HepG2 (cell line): ENCODE measurements at regions not wholly inside any gene's neighbourhood (a gene's known extent, or its start where the extent isn't known, plus 50 kb on each side); places are given as distances from the start of the nearest gene placed in this dataset.

Experiments used
- ATAC-seq: fragments of 200-7000 bp; cut with Tn5 transposase; 3 replicates; pipeline ENCODE4 v1.9.1; 2020; ENCODE audit warnings: mild to moderate bottlenecking, moderate library complexity
- BruUV-seq: library from RNA; stranded (reverse); fragments of 400-500 nt; replicated peaks from 2 replicates; lab custom pipeline; 2021; lab: Mats Ljungman, UMichigan
- CTCF ChIA-PET: fragments of 300-600 bp; formaldehyde crosslinking; extraction: SDS; loops from one replicate; lab custom pipeline; 2021; ENCODE audit warnings: low total read pairs, inconsistent platforms, low intra/inter-chr PET ratio; lab: Yijun Ruan, JAX
- POLR2A ChIA-PET: fragments of 350-600 bp; sonication (Branson Sonifier 250); formaldehyde crosslinking; loops from one replicate; lab custom pipeline; 2020; ENCODE audit warnings: antibody characterized with exemption, inconsistent platforms; lab: Yijun Ruan, JAX
- DNase-seq: peaks from one replicate; pipeline ENCODE4 v3.0.0-alpha.2; 2015; ENCODE audit warnings: low spot score
- FAIRE-seq: peaks from 3 replicates; lab custom pipeline; 2011; peaks lifted over from hg19 to GRCh38; lab: Jason Lieb, UNC
- H2AFZ ChIP-seq: one replicate; pipeline ENCODE4 v1.6.1; 2011; ENCODE audit warnings: low read length, inconsistent platforms
- H3K27ac ChIP-seq: fragments of 300-600 bp; 3 replicates; pipeline ENCODE4 v1.8.0; 2011; ENCODE audit warnings: mixed run types, mild to moderate bottlenecking, mixed read lengths, low read length, inconsistent platforms; ENCODE audit not compliant: insufficient read depth; ENCODE audit errors: extremely low read length
- H3K27me3 ChIP-seq, 2 experiments: fragments of 200-600 bp in 1 of 2; 2 replicates in 1 of 2; 3 replicates in 1 of 2; pipeline versions ENCODE4 v1.6.0 to v1.8.0; 2011; ENCODE audit warnings: low read length in 2 of 2, mild to moderate bottlenecking in 2 of 2, moderate library complexity in 2 of 2, inconsistent platforms in 1 of 2; ENCODE audit not compliant: insufficient read depth in 2 of 2, control insufficient read depth in 1 of 2
- H3K36me3 ChIP-seq, 2 experiments: fragments of 200-600 bp in 1 of 2; replicated peaks in 1 of 2; 2 replicates in 1 of 2; 3 replicates in 1 of 2; pipeline versions ENCODE4 v1.5.1 to v1.8.0; 2011; ENCODE audit warnings: low read length in 2 of 2, inconsistent platforms in 1 of 2; ENCODE audit not compliant: insufficient read depth in 2 of 2, control insufficient read depth in 1 of 2
- H3K4me1 ChIP-seq: 2 replicates; pipeline ENCODE4 v1.5.1; 2012; ENCODE audit warnings: low read length, inconsistent platforms; ENCODE audit not compliant: insufficient read depth
- H3K4me2 ChIP-seq: 2 replicates; pipeline ENCODE4 v1.6.0; 2011; ENCODE audit warnings: low read depth, low read length, inconsistent platforms
- H3K4me3 ChIP-seq, 3 experiments: fragments of 200-600 bp in 1 of 3; sonication (generic), shearing (Covaris generic) in 1 of 3; replicated peaks in 1 of 3; 2 replicates each; pipeline ENCODE4 v1.5.1; 2011 to 2016; ENCODE audit warnings: low read length in 3 of 3, inconsistent platforms in 2 of 3, low read depth in 2 of 3, mild to moderate bottlenecking in 2 of 3, control low read depth in 1 of 3, mixed read lengths in 1 of 3; ENCODE audit not compliant: insufficient read depth in 1 of 3
- H3K79me2 ChIP-seq: one replicate; pipeline ENCODE4 v1.6.1; 2011; ENCODE audit warnings: low read length, inconsistent platforms; ENCODE audit not compliant: insufficient read depth
- H3K9ac ChIP-seq: 2 replicates; pipeline ENCODE4 v1.6.0; 2011; ENCODE audit warnings: mild to moderate bottlenecking, low read depth, low read length, inconsistent platforms; ENCODE audit not compliant: insufficient read depth
- H3K9me3 ChIP-seq: 2 replicates; pipeline ENCODE4 v1.5.1; 2012; ENCODE audit warnings: mild to moderate bottlenecking, low read length
- H4K20me1 ChIP-seq: 2 replicates; pipeline ENCODE4 v1.6.0; 2011; ENCODE audit warnings: inconsistent platforms, mild to moderate bottlenecking, low read length, moderate library complexity; ENCODE audit not compliant: insufficient read depth
- ATAD3A ChIP-seq: sonication (generic); formaldehyde crosslinking; IDR thresholded peaks from 2 replicates; pipeline ENCODE4 v1.4.0; 2020; ENCODE audit warnings: missing genetic modification reagents
- CBFB ChIP-seq: sonication (generic); formaldehyde crosslinking; IDR thresholded peaks from 2 replicates; pipeline ENCODE4 v1.4.0; 2020; ENCODE audit warnings: missing genetic modification reagents
- CCAR2 ChIP-seq: fragments of 200-400 bp; formaldehyde crosslinking; optimal IDR thresholded peaks from 2 replicates; pipeline ENCODE3; 2018; ENCODE audit warnings: low read depth, mild to moderate bottlenecking, low read length, moderate library complexity
- ELF1 ChIP-seq: sonication (generic); formaldehyde crosslinking; IDR thresholded peaks from 2 replicates; pipeline ENCODE4 v1.4.0; 2020; ENCODE audit warnings: missing genetic modification reagents
- ETV5 ChIP-seq: IDR thresholded peaks from 2 replicates; pipeline ENCODE4 v1.6.1; 2018; ENCODE audit warnings: missing biosample characterization, missing genetic modification reagents, inconsistent platforms, borderline replicate concordance
- NBN ChIP-seq: fragments of 450-650 bp; conservative IDR thresholded peaks from 2 replicates; pipeline ENCODE4 v1.6.1; 2017
- PCBP2 ChIP-seq: fragments of 200-400 bp; formaldehyde crosslinking; optimal IDR thresholded peaks from 2 replicates; pipeline ENCODE3; 2018; ENCODE audit warnings: low read length, low read depth; ENCODE audit not compliant: poor library complexity, severe bottlenecking
- RFX1 ChIP-seq: fragments of 450-650 bp; IDR thresholded peaks from 2 replicates; pipeline ENCODE4 v1.6.1; 2017
- RNF219 ChIP-seq: sonication (generic); formaldehyde crosslinking; IDR thresholded peaks from 2 replicates; pipeline ENCODE4 v1.5.0; 2020; ENCODE audit warnings: mild to moderate bottlenecking, missing genetic modification reagents
- TBX3 ChIP-seq: fragments of 450-650 bp; IDR thresholded peaks from 2 replicates; pipeline ENCODE4 v1.6.1; 2017; ENCODE audit warnings: antibody characterized with exemption, mild to moderate bottlenecking, inconsistent platforms, borderline replicate concordance
- ZFP82 ChIP-seq: sonication (generic); formaldehyde crosslinking; IDR thresholded peaks from 2 replicates; pipeline ENCODE4 v1.5.1; 2020; ENCODE audit warnings: mild to moderate bottlenecking, missing genetic modification reagents, borderline replicate concordance
- ZNF256 ChIP-seq: sonication (generic); formaldehyde crosslinking; conservative IDR thresholded peaks from 2 replicates; pipeline ENCODE4 v1.4.0; 2020; ENCODE audit warnings: missing genetic modification reagents
- ZNF276 ChIP-seq: sonication (generic); formaldehyde crosslinking; IDR thresholded peaks from 2 replicates; pipeline ENCODE4 v1.4.0; 2020; ENCODE audit warnings: mild to moderate bottlenecking, low read depth, missing genetic modification reagents
- ZNF709 ChIP-seq: sonication (generic); formaldehyde crosslinking; IDR thresholded peaks from 2 replicates; pipeline ENCODE4 v1.5.0; 2020; ENCODE audit warnings: mild to moderate bottlenecking, missing genetic modification reagents
- ZNF746 ChIP-seq: sonication (generic); formaldehyde crosslinking; IDR thresholded peaks from 2 replicates; pipeline ENCODE4 v1.8.0; 2022; ENCODE audit warnings: mild to moderate bottlenecking, missing genetic modification reagents
- WGBS: methylation state at CpG from one replicate; pipeline ENCODE4 v1.1.6; 2017; ENCODE audit warnings: low lambda C conversion rate; 5-methylcytosine and 5-hydroxymethylcytosine counted together
- in situ Hi-C: cut with HindIII; loops from 2 replicates; pipeline ENCODE4 v1.10.0; 2017; ENCODE audit warnings: low pct_unique_long_range_greater_than_20kb; ENCODE audit not compliant: extremely low pct_ligation_motif_present
- intact Hi-C: fragments of 100-400 bp; cut with micrococcal nuclease; formaldehyde crosslinking; loops from one replicate; pipeline ENCODE4 v1.10.0; 2022; ENCODE audit not compliant: unreplicated experiment
- TF ChIP-seq, protein P1 (sequence below): sonication (generic); formaldehyde crosslinking; IDR thresholded peaks from 2 replicates; pipeline ENCODE4 v1.4.0; 2020; ENCODE audit warnings: low read depth, mild to moderate bottlenecking, missing genetic modification reagents
- TF ChIP-seq, protein P2 (sequence below): conservative IDR thresholded peaks from 2 replicates; pipeline ENCODE4 v1.6.1; 2018; ENCODE audit warnings: missing genetic modification reagents

DNA sequence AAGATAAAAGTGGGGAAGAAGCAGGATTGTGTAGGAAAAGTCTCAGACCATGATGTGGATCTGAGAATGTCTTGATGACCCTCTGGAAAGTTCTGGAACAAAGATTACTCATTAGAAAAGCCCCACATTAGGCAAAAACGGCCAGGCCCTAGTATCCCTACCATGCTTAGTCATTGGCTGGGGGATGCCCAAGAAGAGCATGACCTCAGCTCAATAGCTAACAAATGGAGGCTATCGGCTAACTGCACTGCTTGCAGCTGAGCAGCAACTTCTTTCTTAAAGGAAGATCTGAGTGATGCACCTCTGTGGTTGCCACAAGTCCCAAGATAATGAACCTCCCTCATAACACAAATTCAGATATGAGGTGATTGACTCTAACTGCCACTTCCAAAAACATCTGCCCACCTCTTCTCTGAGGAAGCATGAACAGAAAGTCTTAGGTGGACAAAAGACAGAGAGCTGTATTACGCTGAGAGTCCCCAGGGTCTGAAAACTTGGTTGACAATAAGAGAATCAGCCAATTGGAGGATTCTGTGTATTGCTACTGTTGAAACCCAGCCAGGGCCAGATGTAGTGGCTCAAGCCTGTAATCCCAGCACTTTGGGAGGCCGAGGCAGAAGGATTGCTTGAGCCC, 64.6 kb upstream of the AK4 start (continued):
- TF ChIP-seq, protein P1, sequence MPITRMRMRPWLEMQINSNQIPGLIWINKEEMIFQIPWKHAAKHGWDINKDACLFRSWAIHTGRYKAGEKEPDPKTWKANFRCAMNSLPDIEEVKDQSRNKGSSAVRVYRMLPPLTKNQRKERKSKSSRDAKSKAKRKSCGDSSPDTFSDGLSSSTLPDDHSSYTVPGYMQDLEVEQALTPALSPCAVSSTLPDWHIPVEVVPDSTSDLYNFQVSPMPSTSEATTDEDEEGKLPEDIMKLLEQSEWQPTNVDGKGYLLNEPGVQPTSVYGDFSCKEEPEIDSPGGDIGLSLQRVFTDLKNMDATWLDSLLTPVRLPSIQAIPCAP (CRISPR knock-in tag): no peak
- TF ChIP-seq ZNF276 (no peak), ATAD3A (CRISPR knock-in tag) (no peak), ELF1 (no peak)

GRCh38 chr1:65084066-65084465, 63.9 kb upstream of the AK4 start:
- FAIRE-seq: no peak
- ChIA-PET CTCF (no interaction called here), POLR2A (no interaction called here)
- TF ChIP-seq ZNF256 (CRISPR knock-in tag) (no peak), ETV5 (CRISPR knock-in tag) (no peak), ZNF709 (no peak), CBFB (no peak), ZNF746 (CRISPR knock-in tag) (no peak), RNF219 (CRISPR knock-in tag) (no peak), PCBP2 (no peak), CCAR2 (no peak), TBX3 (no peak), ZFP82 (CRISPR knock-in tag) (no peak), RFX1 (no peak), NBN (no peak)
- TF ChIP-seq, protein P2, sequence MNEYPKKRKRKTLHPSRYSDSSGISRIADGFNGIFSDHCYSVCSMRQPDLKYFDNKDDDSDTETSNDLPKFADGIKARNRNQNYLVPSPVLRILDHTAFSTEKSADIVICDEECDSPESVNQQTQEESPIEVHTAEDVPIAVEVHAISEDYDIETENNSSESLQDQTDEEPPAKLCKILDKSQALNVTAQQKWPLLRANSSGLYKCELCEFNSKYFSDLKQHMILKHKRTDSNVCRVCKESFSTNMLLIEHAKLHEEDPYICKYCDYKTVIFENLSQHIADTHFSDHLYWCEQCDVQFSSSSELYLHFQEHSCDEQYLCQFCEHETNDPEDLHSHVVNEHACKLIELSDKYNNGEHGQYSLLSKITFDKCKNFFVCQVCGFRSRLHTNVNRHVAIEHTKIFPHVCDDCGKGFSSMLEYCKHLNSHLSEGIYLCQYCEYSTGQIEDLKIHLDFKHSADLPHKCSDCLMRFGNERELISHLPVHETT (CRISPR knock-in tag): no peak

More at GRCh38 chr1:65084066-65084465, 63.9 kb upstream of the AK4 start:
- H3K27me3 ChIP-seq: no peaks in the 10 kb centered on the region
- H3K4me1 ChIP-seq: no peaks in the 10 kb centered on the region; the same call in 1 of the 2 replicates
- no TSS peak for BruUV-seq
- no peak overlapping the region for H3K4me3 ChIP-seq
- H3K27ac ChIP-seq: no peak overlapping the region
- H3K9ac ChIP-seq: no peak overlapping the region
- H3K79me2 ChIP-seq: no peaks in the 10 kb centered on the region
- ATAC-seq (no peak), DNase-seq (no peak)
- in situ Hi-C loops (no loop called here), intact Hi-C loops (loop anchor here (5.0 kb wide), 1 partner anchor 123 kb away; no protein-coding TSS in a partner anchor)
- H4K20me1 ChIP-seq: no peaks in the 10 kb centered on the region
- no peaks in the 10 kb centered on the region for H3K9me3 ChIP-seq
- H3K36me3 ChIP-seq: no peaks in the 10 kb centered on the region
- 58% methylated on average over 2 of the region's 2 CpGs for WGBS
- H2AFZ ChIP-seq: no peak overlapping the region
- H3K4me2 ChIP-seq: no peak overlapping the region
